AG09319 (cell line): ENCODE measurements at regions not wholly inside any gene's neighbourhood (a gene's known extent, or its start where the extent isn't known, plus 50 kb on each side); places are given as distances from the start of the nearest gene placed in this dataset.

Experiments used
- DNase-seq: peaks from one replicate; pipeline ENCODE4 v3.0.0-alpha.2; 2010; ENCODE audit warnings: low read depth; ENCODE audit errors: extremely low read depth
- CTCF ChIP-seq: IDR thresholded peaks from 2 replicates; pipeline ENCODE4 v1.5.1; 2011; ENCODE audit warnings: low read depth, mild to moderate bottlenecking, inconsistent platforms, low read length, moderate library complexity

- TF ChIP-seq CTCF, result no peak
- DNase-seq, result no peak
These were observed 143.7 kb upstream of the SYT4 start for GRCh38 chr18:43420950-43421349.

GRCh38 chr18:43422518-43422917 is 145.2 kb upstream of the SYT4 start:
- no peak for DNase-seq

GRCh38 chr18:43435851-43436250 is 158.6 kb upstream of the SYT4 start:
- DNase-seq, result no peak
- no peak for TF ChIP-seq CTCF

More at GRCh38 chr18:43422518-43422917, 145.2 kb upstream of the SYT4 start:
- TF ChIP-seq CTCF, result no peak

GRCh38 chr18:43442131-43442530 is 164.8 kb upstream of the SYT4 start:
- TF ChIP-seq CTCF, result no peak

GRCh38 chr18:43442571-43442970 is 165.3 kb upstream of the SYT4 start:
- TF ChIP-seq CTCF, result no peak
- no peak for DNase-seq

More at GRCh38 chr18:43442131-43442530, 164.8 kb upstream of the SYT4 start:
- DNase-seq, result no peak

GRCh38 chr18:43465483-43465882 is 188.2 kb upstream of the SYT4 start:
- no peak for DNase-seq
- no peak for TF ChIP-seq CTCF

- no peak for DNase-seq
- TF ChIP-seq CTCF, result no peak
These were observed 194.6 kb upstream of the SYT4 start for GRCh38 chr18:43471873-43472272.
